ENCODE measurements at regions not wholly inside any gene's neighbourhood (a gene's known extent, or its start where the extent isn't known, plus 50 kb on each side); places are given as distances from the start of the nearest gene placed in this dataset.
"Not testable (repeated sequence)": the region's sequence is repeated elsewhere in the genome, so short reads cannot be mapped to it uniquely, and the experiment has no call there.

DNA sequence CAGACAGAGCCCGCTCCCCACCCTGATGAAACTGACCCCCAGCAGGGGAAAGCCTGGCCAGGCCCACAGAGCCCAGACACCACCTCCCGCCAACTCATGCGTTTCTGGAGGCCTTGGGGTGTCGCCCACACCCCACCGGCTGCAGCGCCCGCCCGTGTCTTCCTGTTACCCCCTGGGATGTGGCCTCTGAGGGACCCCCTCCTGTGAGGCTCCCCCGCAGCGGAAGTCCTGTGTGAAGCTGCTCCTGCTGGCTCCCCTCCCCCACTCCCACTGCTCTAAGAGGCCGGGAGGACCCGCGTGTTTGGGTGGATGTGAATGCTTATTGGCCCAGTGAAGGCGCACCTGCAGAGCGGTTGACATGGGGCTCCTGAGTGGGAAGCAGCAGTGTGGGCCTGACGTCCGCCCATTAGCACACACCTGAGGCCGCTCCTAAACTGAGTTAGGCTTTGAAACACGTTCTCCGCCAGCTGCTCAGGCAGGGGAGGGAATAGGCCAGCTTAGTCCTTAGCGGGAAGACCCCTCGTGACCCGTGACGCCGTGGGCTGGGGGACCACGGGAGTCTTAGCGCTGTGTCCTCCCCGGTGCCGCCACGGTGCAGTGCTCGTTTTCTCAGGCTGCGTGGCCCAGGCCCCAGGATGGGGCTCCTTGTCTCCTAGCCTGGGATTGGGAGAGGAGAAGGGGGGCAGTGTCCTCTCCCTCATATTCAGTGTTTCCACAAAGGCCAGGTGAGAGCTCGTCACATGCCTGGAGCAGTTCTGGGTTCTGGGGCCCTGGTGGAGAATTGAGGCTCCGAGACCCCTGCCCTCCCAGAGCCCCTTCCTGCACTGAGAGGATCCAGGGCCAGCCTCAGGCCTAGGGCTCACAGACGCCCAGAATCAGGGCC is 323.4 kb upstream of the SFSWAP start:
- Histone ChIP-seq H3K4ac (ENCODE audit: low read depth, low read length) (no peak overlapping the region), H3K4me3 (ENCODE audit: low read depth, low read length) (no peak overlapping the region), H4K8ac (ENCODE audit: low read depth, low read length) (no peak overlapping the region), H2BK120ac (ENCODE audit: insufficient read depth, low read length, poor library complexity) (no peak overlapping the region), H3K27ac (ENCODE audit: low read depth, low read length) (no peak overlapping the region), H3K36me3 (ENCODE audit: control insufficient read depth in 1 of 2, insufficient read depth in 2 of 2, low read length in 2 of 2) (no peaks in the 10 kb centered on the region), H2AK5ac (ENCODE audit: low read length) (no peak overlapping the region), H4K12ac (ENCODE audit: low read depth, low read length) (no peak overlapping the region), H4K91ac (ENCODE audit: low read depth, low read length) (no peak overlapping the region), H2BK5ac (ENCODE audit: low read depth, low read length, poor library complexity) (no peak overlapping the region), H3K4me2 (ENCODE audit: low read length) (no peak overlapping the region), H3K23ac (ENCODE audit: low read length) (no peak overlapping the region), H3K79me1 (ENCODE audit: low read length) (no peaks in the 10 kb centered on the region), H2BK12ac (ENCODE audit: low read length) (no peak overlapping the region), H2AFZ (ENCODE audit: insufficient read depth, low read length, poor library complexity) (no peak overlapping the region), H3K27me3 (ENCODE audit: insufficient read depth, low read length) (no peaks in the 10 kb centered on the region), H3K4me1 (ENCODE audit: control insufficient read depth in 1 of 2, insufficient read depth in 2 of 2, low read length in 2 of 2) (no peaks in the 10 kb centered on the region), H3K14ac (ENCODE audit: low read length) (no peak overlapping the region), H3K18ac (ENCODE audit: low read length) (no peak overlapping the region), H3K79me2 (ENCODE audit: control insufficient read depth, insufficient read depth, low read length, poor library complexity) (no peaks in the 10 kb centered on the region), H3K9me3 (ENCODE audit: insufficient read depth, low read depth, low read length) (no peaks in the 10 kb centered on the region), H3K9ac (ENCODE audit: low read length) (no peak overlapping the region)
- no CpG with 5 or more reads among the region's 35 CpGs for WGBS (ENCODE audit: extremely low coverage, insufficient coverage, insufficient read length)
- DNase-seq: no peak

- not testable (repeated sequence) for H3K4ac ChIP-seq (ENCODE audit: low read depth, low read length); H3K4me2 ChIP-seq (ENCODE audit: low read length); H3K79me2 ChIP-seq (ENCODE audit: control insufficient read depth, insufficient read depth, low read length, poor library complexity); H4K91ac ChIP-seq (ENCODE audit: low read depth, low read length); H3K23ac ChIP-seq (ENCODE audit: low read length); H3K18ac ChIP-seq (ENCODE audit: low read length); H3K27ac ChIP-seq (ENCODE audit: low read depth, low read length); H3K79me1 ChIP-seq (ENCODE audit: low read length); H2AFZ ChIP-seq (ENCODE audit: insufficient read depth, low read length, poor library complexity); H4K12ac ChIP-seq (ENCODE audit: low read depth, low read length); H3K9ac ChIP-seq (ENCODE audit: low read length); H2BK12ac ChIP-seq (ENCODE audit: low read length); H3K27me3 ChIP-seq (ENCODE audit: insufficient read depth, low read length); H3K36me3 ChIP-seq (ENCODE audit: control insufficient read depth in 1 of 2, insufficient read depth in 2 of 2, low read length in 2 of 2); H2BK5ac ChIP-seq (ENCODE audit: low read depth, low read length, poor library complexity); H2AK5ac ChIP-seq (ENCODE audit: low read length); H3K4me1 ChIP-seq (ENCODE audit: control insufficient read depth in 1 of 2, insufficient read depth in 2 of 2, low read length in 2 of 2); DNase-seq; H3K4me3 ChIP-seq (ENCODE audit: low read depth, low read length); H3K9me3 ChIP-seq (ENCODE audit: insufficient read depth, low read depth, low read length); H3K14ac ChIP-seq (ENCODE audit: low read length); H4K8ac ChIP-seq (ENCODE audit: low read depth, low read length); H2BK120ac ChIP-seq (ENCODE audit: insufficient read depth, low read length, poor library complexity)
- no CpG with 5 or more reads among the region's 10 CpGs for WGBS (ENCODE audit: extremely low coverage, insufficient coverage, insufficient read length)
These were observed 322.5 kb upstream of the SFSWAP start for GRCh38 chr12:131388164-131389053.

DNA sequence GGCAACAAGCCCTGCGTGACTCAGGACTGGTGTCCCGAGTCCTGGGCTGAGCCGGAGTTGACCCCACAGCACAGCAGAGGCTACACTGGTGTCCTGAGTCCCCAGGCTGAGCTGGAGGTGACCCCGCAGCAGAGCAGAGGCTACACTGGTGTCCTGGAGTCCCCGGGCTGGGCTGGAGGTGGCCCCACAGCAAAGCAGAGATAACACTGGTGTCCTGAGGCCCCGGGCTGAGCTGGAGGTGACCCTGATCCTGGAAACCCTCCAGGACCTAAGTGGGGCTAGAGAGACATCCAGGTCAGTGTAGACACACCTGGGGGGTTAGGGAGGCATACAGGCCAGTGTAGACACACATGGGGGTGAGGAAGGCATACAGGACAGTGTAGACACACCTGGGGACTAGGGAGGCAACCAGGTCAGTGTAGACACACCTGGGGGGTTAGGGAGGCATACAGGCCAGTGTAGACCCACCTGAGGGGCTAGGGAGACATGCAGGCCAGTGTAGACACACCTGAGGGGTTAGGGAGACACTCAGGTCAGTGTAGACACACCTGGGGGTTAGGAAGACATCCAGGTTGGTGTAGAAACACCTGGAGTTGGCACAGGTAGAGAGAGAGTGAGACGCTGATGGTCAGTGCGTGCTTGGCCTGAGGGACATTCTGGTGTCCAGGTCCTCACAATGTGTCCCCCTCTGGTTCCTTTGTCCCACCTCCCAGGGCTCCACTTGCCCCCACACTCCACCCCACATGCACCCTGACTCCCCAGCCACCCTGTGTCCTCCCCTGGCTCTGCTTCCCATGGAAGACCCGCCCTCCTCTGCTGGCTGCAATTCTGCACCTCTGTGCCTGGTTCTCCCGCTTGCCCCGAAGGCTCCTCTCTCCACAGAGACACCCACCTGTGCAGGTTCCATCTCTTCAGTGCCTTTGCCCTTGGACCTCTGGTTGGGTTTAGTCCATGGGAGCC is 321.6 kb upstream of the SFSWAP start:
- Histone ChIP-seq H4K8ac (ENCODE audit: low read depth, low read length) (no peak overlapping the region), H3K27me3 (ENCODE audit: insufficient read depth, low read length) (no peaks in the 10 kb centered on the region), H3K4me3 (ENCODE audit: low read depth, low read length) (no peak overlapping the region), H2BK120ac (ENCODE audit: insufficient read depth, low read length, poor library complexity) (no peak overlapping the region), H3K18ac (ENCODE audit: low read length) (no peak overlapping the region), H3K27ac (ENCODE audit: low read depth, low read length) (no peak overlapping the region), H2BK12ac (ENCODE audit: low read length) (no peak overlapping the region), H2AK5ac (ENCODE audit: low read length) (no peak overlapping the region), H3K23ac (ENCODE audit: low read length) (no peak overlapping the region), H3K4me1 (ENCODE audit: control insufficient read depth in 1 of 2, insufficient read depth in 2 of 2, low read length in 2 of 2) (no peaks in the 10 kb centered on the region), H4K91ac (ENCODE audit: low read depth, low read length) (no peak overlapping the region), H2BK5ac (ENCODE audit: low read depth, low read length, poor library complexity) (no peak overlapping the region), H3K36me3 (ENCODE audit: control insufficient read depth in 1 of 2, insufficient read depth in 2 of 2, low read length in 2 of 2) (no peaks in the 10 kb centered on the region), H3K14ac (ENCODE audit: low read length) (no peak overlapping the region), H2AFZ (ENCODE audit: insufficient read depth, low read length, poor library complexity) (no peak overlapping the region), H3K4ac (ENCODE audit: low read depth, low read length) (no peak overlapping the region), H3K4me2 (ENCODE audit: low read length) (no peak overlapping the region), H3K79me1 (ENCODE audit: low read length) (no peaks in the 10 kb centered on the region), H4K12ac (ENCODE audit: low read depth, low read length) (no peak overlapping the region), H3K9me3 (ENCODE audit: insufficient read depth, low read depth, low read length) (no peaks in the 10 kb centered on the region), H3K9ac (ENCODE audit: low read length) (no peak overlapping the region), H3K79me2 (ENCODE audit: control insufficient read depth, insufficient read depth, low read length, poor library complexity) (no peaks in the 10 kb centered on the region)
- no peak for DNase-seq
- WGBS (ENCODE audit: extremely low coverage, insufficient coverage, insufficient read length): no CpG with 5 or more reads among the region's 11 CpGs

Measured in trophoblast cell (in vitro differentiated cells and primary cell).